GM06990 (cell line): ENCODE measurements at regions not wholly inside any gene's neighbourhood (a gene's known extent, or its start where the extent isn't known, plus 50 kb on each side); places are given as distances from the start of the nearest gene placed in this dataset.

Experiments used
- DNase-seq: peaks from one replicate; pipeline ENCODE4 v3.0.0-alpha.2; 2011; ENCODE audit not compliant: insufficient read length; ENCODE audit errors: extremely low read depth
- H3K27me3 ChIP-seq: replicated peaks from 2 replicates; pipeline ENCODE4 v1.6.0; 2011; ENCODE audit warnings: low read length; ENCODE audit not compliant: control insufficient read depth, insufficient read depth
- H3K36me3 ChIP-seq: 2 replicates; pipeline ENCODE4 v1.5.1; 2011; ENCODE audit warnings: low read length; ENCODE audit not compliant: control insufficient read depth, insufficient read depth
- H3K4me3 ChIP-seq: replicated peaks from 2 replicates; pipeline ENCODE4 v1.5.1; 2011; ENCODE audit warnings: low read depth, mild to moderate bottlenecking, control low read depth, low read length
- CTCF ChIP-seq: IDR thresholded peaks from 2 replicates; pipeline ENCODE4 v1.5.1; 2011; ENCODE audit warnings: low read length, control low read depth, mild to moderate bottlenecking, inconsistent platforms; ENCODE audit not compliant: insufficient read depth, poor library complexity, severe bottlenecking

GRCh38 chr9:82555431-82556051, 507.4 kb downstream of the RASEF start:
- no peak for DNase-seq
- TF ChIP-seq CTCF: no peak

DNA sequence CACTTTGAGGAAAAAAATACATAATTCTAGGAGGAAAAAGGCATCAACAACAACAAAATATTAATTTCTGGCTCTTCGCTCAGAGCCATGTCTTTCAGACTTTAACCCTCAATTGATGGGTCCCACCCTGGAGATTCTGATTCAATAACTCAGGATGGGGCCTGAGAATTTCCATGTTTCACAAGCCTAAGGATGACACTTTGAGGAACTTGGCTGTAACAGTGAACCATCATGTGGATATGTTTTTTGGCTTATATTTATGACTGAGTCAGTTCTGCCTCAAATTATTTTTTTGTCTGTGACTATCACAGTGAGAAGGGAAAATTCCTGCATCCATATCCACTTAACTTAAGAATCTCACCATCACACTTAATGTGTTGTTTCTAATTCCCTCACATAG, 504.6 kb downstream of the RASEF start:
- H3K4me3 ChIP-seq: no peak overlapping the region
- H3K36me3 ChIP-seq: no peaks in the 10 kb centered on the region
- DNase-seq: no peak
- H3K27me3 ChIP-seq: no peaks in the 10 kb centered on the region
- TF ChIP-seq CTCF: no peak

More at GRCh38 chr9:82555431-82556051, 507.4 kb downstream of the RASEF start:
- no peaks in the 10 kb centered on the region for H3K27me3 ChIP-seq
- no peaks in the 10 kb centered on the region for H3K36me3 ChIP-seq
- H3K4me3 ChIP-seq: no peak overlapping the region

DNA sequence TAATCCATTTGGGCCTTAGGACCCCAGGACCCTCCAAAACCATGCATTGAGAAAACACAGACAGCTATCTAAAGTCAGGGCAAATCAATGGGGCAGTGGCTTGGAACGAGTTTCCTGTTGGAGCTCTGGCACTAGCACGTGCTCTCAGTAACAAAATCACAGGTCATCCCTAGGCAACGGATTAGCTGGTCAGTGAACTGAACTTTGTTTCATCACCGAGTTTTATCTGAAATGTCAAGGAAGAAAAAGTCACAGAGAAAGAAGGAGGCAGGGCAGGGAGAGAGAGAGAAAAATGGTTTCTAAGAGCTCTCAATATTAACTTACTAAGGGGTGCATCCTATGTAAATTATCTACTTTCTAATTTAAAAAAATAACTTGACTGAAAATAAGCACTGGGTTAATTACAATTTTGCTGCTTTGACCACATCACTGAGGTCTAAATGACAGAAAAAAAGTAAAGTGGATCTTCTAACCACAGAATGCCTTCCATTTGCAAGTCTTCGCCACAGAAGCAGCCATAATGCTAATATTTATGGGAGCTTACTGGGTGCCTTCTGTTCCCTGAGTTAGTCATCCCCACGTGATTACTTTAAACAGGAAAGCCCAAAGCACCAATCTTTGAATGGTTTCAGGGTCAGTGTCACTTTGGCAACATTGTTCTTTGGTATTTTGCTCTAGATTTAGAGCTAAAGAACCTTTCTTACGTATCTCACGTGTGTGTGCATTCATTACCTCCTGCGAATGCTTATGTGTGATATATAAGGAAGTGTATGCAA, 503.9 kb downstream of the RASEF start:
- Histone ChIP-seq H3K27me3 (no peaks in the 10 kb centered on the region), H3K4me3 (no peak overlapping the region), H3K36me3 (no peaks in the 10 kb centered on the region)
- DNase-seq: no peak
- no peak for TF ChIP-seq CTCF

- H3K4me3 ChIP-seq: no peak overlapping the region
- no peak for TF ChIP-seq CTCF
- no peaks in the 10 kb centered on the region for H3K36me3 ChIP-seq
- no peaks in the 10 kb centered on the region for H3K27me3 ChIP-seq
- no peak for DNase-seq
Measured at GRCh38 chr9:82560036-82560435, 502.9 kb downstream of the RASEF start.

DNA sequence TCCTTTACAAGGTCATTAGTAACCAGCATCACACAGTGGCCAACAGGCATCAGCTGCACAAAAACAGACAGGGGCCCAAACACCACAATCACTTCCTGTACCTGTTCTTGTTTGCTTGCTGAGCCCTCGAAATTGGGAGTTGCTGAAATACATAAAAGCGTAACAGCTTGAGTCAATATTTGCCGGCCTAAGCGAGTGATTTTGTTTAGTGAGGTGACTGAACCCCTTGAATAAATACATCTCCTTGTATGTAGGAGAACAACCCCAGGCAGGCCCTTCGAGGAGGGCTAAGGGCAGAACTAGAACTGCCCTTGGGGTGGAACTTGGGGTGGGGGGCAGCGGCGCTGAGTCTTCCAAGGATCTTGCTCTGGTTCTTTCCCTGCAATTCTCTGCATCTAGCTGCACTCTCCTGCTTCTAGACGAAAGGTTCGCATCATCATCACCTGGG, 502.5 kb downstream of the RASEF start:
- no peak for TF ChIP-seq CTCF
- Histone ChIP-seq H3K27me3 (no peaks in the 10 kb centered on the region), H3K36me3 (no peaks in the 10 kb centered on the region), H3K4me3 (no peak overlapping the region)
- no peak for DNase-seq
